ENCODE measurements at regions not wholly inside any gene's neighbourhood (a gene's known extent, or its start where the extent isn't known, plus 50 kb on each side); places are given as distances from the start of the nearest gene placed in this dataset.

DNA sequence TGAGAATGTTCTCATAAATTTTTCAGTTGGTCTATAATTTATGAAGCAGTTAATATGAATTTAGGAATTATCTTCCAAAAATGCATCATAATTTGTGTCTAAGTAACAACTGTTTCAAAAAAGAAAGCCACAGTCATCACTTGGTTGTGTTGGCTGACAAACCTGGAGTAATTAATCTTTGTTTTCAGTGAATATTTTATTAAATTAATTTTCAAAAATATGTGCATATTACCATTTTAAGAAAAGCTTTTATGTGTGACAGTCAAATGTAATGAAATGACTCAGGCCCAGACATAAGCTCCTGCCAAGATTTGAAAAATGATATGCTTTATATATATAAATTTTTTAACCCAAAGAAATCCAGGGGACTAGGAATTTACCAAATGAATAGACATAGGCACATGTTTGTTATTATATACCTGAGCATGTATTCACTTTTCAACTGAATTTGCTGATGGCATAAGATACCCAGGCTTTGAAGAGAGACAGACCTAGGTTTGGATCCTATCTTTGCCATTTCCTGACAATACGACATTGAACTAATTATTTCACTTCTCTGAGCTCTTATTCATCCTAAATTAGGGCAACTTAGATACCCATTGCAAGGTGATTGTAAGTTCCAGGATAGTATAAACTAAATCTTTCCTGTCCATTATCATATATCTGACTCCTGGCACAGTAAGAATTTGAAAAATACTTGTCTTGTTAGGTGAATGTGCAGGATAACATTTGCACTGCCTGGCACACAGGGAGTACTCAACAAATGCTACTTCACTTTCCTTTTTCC is 729.5 kb upstream of the ADGRL2 start:
- in situ Hi-C loops (cut with HindIII; ENCODE audit: low pct_ligation_motif_present, low pct_unique_long_range_greater_than_20kb, low sequenced_read_pairs): no loop called here
- DNase-seq: no peak

DNA sequence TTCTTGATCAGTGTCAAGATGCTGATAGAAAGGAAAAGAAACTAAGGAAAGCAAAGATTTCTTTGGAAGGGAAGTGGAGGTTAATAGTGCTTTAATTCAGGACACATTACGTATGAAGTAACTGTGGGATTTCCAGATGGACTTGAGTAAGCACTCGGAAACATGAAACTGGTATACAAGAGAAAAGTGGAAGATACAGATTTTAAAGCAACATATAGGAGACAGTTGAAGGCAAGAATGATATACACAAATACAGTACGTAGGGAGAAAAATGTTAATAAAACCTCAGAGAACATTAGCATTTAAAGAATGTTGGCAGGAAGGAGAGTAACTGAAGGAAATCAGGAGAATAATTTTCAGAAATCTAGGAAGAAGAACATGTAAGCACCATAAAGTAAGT is 730.9 kb upstream of the ADGRL2 start:
- in situ Hi-C loops (cut with HindIII; ENCODE audit: low pct_ligation_motif_present, low pct_unique_long_range_greater_than_20kb, low sequenced_read_pairs): no loop called here
- no peak for DNase-seq

DNA sequence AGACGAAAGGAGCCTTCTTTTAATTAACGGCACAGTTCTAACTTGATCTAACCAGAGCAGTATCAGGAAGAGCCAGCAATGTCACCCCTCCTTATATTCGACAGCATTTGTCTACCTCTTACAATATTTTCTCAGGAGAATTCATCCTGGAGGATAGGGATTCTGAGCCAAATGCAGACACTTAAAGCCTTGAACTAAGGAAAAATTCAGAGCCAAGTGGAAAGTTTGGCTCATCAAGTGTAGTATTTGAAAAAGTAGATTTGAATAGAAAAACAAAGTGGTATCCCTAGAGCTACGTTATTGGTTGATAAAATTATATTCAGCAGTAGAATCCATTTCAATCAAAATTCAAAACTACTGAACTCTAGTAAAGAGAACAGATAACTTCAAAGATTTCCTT is 732.0 kb upstream of the ADGRL2 start:
- DNase-seq: no peak
- in situ Hi-C loops (cut with HindIII; ENCODE audit: low pct_ligation_motif_present, low pct_unique_long_range_greater_than_20kb, low sequenced_read_pairs): no loop called here

DNA sequence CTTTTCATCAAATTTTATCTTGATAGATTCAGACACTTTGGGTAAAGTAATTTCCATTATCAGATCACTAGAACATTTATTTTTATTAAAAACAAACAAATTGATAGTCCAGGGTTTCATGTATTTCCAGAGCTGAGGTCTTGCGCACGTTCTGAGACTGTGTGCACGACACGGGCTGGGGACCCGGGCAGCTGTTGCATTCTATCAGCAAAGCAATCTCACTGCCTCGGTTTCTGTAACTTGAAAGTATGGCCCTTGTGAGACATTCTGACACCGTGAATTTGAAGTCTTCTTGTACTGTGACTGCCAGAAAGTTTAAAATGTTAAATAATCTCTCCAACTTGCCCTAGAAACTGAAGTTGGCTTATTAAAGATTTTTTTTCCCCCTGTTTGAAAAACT is 746.9 kb upstream of the ADGRL2 start:
- DNase-seq: no peak
- in situ Hi-C loops (cut with HindIII; ENCODE audit: low pct_ligation_motif_present, low pct_unique_long_range_greater_than_20kb, low sequenced_read_pairs): no loop called here

DNA sequence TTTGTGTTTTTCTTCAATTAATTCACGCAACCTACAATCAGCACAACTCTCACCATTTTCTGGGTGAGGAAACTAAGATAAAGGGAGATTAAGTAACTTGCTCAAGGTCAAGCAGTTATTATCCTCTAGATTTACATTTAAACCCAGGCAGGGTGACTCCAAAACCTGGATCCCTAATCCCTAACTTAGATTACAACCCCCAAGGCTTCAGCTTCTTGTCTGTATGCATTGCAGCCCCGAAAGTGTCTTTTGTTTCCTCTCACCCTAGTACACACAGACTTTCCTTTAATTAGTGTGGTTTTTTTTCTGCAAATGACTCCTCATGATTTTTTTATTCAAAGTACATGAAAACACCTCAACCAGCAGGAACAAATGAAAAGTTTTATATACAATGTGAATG is 748.6 kb upstream of the ADGRL2 start:
- in situ Hi-C loops (cut with HindIII; ENCODE audit: low pct_ligation_motif_present, low pct_unique_long_range_greater_than_20kb, low sequenced_read_pairs): no loop called here
- DNase-seq: no peak

DNA sequence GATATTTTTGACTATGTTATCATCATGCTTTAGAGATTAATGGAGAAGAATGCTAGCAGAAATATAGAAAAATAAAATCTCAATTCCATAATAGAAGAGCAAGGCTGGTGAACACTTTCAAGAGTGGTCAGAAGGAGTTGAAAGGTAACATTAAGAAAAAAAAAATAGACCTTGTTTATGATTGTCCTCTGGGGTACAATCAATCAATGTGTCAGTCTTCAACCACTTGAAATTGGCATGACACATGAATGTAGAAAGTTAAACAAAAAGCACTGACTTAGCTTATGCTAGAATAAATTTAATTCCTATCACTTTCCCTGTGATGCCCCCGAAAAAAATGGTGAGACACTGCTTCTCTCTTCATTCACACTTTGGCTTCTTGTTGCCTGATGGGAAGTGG is 750.3 kb upstream of the ADGRL2 start:
- no peak for DNase-seq
- in situ Hi-C loops (cut with HindIII; ENCODE audit: low pct_ligation_motif_present, low pct_unique_long_range_greater_than_20kb, low sequenced_read_pairs): no loop called here

DNA sequence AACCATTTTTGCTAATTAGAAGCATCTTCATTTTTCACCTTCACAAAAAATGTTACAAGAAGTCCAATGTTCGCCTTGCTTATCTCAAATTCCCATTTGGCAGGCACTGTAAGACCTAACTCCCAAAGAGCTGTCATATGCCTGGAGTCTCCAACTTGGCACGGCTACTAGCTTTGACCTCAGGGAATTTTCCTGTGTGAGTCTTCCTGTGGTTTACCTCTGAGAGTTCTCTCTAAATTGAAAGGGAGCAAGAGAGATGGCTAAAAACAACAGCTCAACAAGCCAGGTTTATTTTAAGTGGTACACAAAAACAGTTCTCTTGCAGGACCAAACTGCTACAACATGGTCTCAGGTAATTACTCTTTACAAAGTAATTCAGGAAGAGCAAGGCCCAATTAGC is 756.0 kb upstream of the ADGRL2 start:
- no peak for DNase-seq
- in situ Hi-C loops (cut with HindIII; ENCODE audit: low pct_ligation_motif_present, low pct_unique_long_range_greater_than_20kb, low sequenced_read_pairs): no loop called here

DNA sequence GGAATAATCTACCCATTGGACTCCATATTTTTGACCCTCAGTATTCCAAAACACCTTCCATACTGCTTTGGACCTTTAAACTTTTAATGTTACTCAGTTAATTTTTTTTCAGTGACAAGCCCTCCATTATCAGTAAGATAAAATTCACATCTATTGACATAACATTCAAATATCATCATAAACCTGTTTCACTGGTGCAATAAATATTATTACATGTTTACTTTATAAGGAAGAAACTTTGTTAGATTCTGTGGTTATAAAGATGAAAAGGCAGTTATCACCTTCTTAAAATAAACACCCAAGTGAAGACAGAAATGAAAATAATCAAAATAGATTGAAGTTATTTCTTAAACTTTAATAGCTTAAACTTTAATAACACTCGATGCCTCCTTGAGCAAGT is 758.5 kb upstream of the ADGRL2 start:
- no peak for DNase-seq
- in situ Hi-C loops (cut with HindIII; ENCODE audit: low pct_ligation_motif_present, low pct_unique_long_range_greater_than_20kb, low sequenced_read_pairs): no loop called here

DNA sequence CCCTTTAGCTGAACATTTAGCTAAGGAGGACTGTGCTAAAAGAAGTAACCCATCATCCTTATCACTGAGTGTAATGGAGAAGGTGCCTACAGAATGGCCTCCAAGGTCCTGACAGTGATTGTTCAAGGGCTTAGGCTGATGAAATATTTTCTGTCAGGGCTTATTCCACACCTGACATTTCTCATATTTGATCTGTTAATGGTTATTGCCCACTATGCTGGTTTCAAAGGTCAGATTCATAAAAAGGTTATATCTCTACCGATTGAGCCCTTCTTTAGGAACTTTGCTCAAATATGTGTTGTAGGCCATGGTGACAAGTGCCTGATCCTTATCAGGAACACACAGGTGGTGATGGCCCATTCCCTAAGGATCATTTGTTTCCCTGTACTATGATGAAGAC is 766.4 kb upstream of the ADGRL2 start:
- no peak for DNase-seq
- in situ Hi-C loops (cut with HindIII; ENCODE audit: low pct_ligation_motif_present, low pct_unique_long_range_greater_than_20kb, low sequenced_read_pairs): no loop called here

DNA sequence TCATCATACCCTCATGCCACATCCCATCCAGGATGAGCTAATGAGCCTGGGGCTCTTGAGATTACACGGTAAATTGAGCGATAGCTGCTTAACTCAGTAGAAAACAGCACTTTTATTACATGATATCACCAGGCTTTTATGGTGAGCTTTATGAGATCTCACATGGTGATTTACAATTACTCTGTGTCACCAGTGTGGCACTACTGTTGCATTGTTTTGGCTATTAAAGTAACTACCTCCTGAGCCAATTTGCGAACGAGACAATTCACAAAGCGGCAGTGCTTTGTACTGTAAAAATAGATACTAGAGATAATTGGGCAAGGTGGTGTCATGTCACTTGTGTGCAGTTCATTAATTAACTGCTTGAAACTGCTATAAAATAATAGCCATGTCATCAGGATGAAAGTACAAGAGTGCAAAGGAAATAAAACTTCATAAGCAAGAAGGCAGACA is 767.7 kb upstream of the ADGRL2 start:
- no peak for DNase-seq
- in situ Hi-C loops (cut with HindIII; ENCODE audit: low pct_ligation_motif_present, low pct_unique_long_range_greater_than_20kb, low sequenced_read_pairs): no loop called here

DNA sequence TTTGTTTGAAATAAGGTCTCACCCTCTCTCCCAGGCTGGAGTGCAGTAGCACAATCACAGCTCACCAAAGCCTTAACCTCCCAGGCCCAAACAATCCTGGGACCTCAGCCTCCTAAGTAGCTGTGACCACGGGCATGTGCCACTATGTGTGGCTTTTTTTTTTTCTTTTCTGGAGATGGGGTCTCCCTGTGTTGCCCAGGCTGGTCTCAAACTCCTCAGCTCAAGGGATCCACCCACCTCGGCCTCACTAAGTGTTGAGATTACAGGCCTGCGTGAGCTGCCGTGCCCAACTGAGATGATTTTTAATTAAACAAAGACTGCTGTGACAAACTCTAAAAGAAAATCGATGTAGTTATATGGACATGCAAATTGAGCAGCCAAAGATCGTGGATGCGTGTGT is 768.4 kb upstream of the ADGRL2 start:
- DNase-seq: no peak
- in situ Hi-C loops (cut with HindIII; ENCODE audit: low pct_ligation_motif_present, low pct_unique_long_range_greater_than_20kb, low sequenced_read_pairs): no loop called here

DNA sequence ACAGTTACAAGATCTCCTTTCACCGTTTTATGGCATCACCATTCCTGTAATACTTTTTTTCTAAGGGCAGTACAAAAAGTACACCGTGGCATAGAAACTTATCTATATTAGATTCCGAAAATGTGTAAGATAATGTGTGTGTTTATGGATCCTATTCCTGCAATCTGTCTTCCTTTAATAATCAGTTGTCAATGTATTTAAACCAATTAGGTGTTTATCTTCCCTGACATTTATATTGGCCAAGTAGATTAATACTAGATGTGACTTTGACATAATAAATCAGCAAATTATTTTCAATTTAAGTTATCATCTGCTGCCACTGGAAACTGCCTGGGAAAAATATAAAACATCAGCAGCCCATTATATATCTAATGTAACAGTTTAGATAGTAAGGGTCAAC is 770.3 kb upstream of the ADGRL2 start:
- in situ Hi-C loops (cut with HindIII; ENCODE audit: low pct_ligation_motif_present, low pct_unique_long_range_greater_than_20kb, low sequenced_read_pairs): no loop called here
- no peak for DNase-seq

DNA sequence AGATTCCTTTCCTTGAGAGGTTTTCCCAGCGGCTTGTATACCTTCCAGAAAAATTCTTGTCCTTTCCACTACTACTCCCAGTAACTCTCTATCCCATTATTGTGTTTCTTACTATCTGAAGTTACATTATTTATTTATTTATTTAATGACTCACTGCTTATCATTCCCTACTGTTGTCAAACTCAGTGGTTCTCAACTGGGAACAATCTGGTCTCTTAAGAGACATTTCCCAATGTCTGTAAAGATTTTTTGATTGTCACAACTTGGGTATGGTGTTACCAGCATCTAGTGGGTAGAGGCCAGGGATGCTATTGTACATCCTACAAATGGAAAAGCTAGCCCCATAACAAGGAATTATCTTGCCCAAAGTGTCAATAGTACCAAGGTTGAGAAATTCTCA is 771.5 kb upstream of the ADGRL2 start:
- in situ Hi-C loops (cut with HindIII; ENCODE audit: low pct_ligation_motif_present, low pct_unique_long_range_greater_than_20kb, low sequenced_read_pairs): no loop called here

DNA sequence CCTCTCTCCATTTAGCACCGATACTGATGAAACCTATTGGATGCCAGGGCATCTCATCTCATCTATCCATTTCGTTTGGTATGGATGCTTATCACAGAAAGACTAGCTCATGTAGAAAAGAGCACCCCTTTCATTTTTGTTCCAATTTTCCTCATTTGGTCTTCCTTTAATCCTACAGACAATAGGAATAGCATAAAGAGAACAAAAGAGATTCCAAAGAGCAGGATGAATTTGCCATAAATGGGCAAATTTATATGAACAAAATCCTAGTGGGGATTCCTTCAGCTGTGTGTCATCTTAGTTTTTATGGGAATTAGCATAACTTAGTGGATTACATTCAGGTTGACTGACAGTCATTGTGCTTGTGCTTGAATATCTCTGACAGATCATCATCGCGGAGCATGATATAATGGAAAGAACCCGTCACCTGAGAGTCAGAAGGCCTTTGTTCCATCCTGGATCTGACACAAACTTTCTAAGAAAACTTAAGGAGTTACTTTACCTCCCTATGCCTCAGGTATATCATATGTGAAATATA is 777.5 kb upstream of the ADGRL2 start:
- in situ Hi-C loops (cut with HindIII; ENCODE audit: low pct_ligation_motif_present, low pct_unique_long_range_greater_than_20kb, low sequenced_read_pairs): no loop called here
- DNase-seq: no peak

More for the DNA sequence above, 771.5 kb upstream of the ADGRL2 start:
- no peak for DNase-seq

DNA sequence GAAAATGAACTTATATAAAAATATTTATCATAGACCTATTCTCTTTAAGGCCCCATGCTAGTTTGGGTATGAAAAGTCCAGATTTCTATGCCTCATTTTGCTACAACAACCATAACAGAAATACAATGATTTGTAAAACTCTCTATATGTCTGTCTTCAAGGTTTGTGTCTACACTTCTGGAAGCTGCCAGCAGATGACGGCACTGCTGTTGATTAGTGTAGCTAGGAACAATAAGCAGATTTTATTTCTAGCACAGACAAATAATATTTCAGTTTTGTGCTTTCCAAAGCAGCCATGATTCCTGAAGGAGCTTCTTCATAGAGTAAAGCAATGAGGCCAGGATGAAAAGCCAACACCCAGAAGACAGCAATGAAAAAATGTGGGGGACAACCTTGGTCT is 779.6 kb upstream of the ADGRL2 start:
- no peak for DNase-seq
- in situ Hi-C loops (cut with HindIII; ENCODE audit: low pct_ligation_motif_present, low pct_unique_long_range_greater_than_20kb, low sequenced_read_pairs): no loop called here

DNA sequence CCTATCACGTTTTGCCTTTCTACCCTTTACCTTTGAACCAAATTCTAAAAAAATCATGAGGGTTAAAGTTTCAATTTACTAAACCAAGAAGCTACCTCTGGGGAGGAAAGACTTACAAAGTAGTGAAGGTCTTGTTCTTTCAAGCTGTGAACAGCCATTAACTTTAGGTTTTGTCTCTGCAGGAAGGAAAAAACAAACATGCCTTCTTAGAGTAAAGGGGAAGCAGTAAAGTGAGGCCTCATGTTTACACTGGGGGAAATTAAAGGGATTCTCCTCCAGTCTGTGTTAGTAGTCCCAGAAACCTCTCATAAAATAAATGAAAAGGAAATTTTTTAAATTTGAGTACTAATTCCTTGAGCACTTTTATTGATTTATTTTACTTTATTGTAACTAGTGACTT is 780.2 kb upstream of the ADGRL2 start:
- DNase-seq: no peak
- in situ Hi-C loops (cut with HindIII; ENCODE audit: low pct_ligation_motif_present, low pct_unique_long_range_greater_than_20kb, low sequenced_read_pairs): no loop called here

DNA sequence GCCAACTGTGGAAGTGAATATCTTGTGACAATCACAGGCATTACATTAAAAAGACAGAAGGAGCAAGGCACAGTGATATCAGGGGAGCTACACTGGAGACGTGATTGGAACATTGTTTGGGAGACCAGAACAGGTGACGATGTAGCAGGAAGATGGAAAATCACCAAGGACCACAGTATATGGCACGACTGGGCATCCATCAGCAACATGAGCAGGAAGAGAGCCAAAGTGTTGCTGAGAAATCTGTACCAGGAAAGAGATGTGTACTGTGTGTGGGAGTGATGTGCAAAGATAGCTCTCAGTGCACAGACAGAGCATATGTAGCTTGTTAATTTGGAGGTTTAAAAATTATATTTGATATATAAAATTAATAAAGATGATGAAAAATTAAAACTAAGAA is 790.6 kb upstream of the ADGRL2 start:
- in situ Hi-C loops (cut with HindIII; ENCODE audit: low pct_ligation_motif_present, low pct_unique_long_range_greater_than_20kb, low sequenced_read_pairs): no loop called here
- DNase-seq: no peak

DNA sequence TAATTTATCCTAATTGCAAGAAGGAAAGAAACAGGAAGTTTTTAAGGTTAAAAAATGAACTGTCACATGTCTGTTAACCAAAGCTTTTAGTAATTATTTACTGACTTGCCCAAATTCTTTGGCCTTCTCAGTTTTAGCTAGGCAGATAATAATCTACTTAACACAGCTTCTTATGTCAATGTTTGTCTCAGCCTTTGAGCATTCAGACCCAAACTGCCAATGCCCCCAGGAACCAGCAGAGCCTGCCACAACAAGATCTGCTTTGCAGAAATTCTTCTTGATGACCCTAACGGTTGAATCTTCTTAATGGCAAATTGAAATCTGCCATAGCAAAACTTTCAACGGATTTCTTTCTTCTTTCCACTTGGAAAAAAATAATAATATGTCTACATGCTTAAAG is 792.4 kb upstream of the ADGRL2 start:
- in situ Hi-C loops (cut with HindIII; ENCODE audit: low pct_ligation_motif_present, low pct_unique_long_range_greater_than_20kb, low sequenced_read_pairs): no loop called here
- no peak for DNase-seq

DNA sequence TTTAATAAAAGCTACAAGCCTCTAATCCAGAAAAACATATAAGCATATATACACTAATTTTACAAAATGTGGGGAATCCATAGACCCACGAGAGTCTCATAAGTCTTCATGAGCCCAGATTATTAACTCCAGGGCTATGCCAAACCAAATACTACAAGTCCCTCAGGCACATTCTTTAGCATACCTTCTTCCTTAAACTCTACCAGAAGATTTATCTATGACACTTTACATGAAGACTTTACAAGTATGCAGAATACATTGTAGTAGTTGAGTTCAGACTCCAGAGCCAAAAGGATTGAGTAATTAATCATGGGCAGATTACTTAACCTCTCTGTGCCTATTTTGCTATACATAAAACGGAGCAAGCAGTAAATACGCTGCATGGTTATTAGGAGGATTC is 793.7 kb upstream of the ADGRL2 start:
- in situ Hi-C loops (cut with HindIII; ENCODE audit: low pct_ligation_motif_present, low pct_unique_long_range_greater_than_20kb, low sequenced_read_pairs): no loop called here
- no peak for DNase-seq

DNA sequence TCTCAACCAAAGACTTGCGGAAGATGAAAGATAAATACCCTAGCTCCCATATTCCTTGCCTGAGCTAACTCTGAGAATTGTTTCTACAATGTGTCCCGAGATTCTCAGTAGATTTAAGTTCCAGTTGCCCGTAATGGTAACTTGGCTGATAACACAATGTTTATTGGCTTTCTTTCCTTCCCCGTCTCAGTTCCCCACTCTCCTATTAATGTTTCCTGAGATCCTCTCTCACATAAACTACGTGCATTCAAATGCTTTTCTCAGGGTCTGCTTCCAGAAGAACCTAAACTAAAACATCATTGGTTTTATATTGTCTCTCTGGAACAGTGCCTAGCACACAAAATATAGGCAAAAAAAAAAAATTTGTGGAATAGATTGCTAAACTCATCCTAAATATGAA is 794.2 kb upstream of the ADGRL2 start:
- in situ Hi-C loops (cut with HindIII; ENCODE audit: low pct_ligation_motif_present, low pct_unique_long_range_greater_than_20kb, low sequenced_read_pairs): no loop called here
- DNase-seq: no peak

DNA sequence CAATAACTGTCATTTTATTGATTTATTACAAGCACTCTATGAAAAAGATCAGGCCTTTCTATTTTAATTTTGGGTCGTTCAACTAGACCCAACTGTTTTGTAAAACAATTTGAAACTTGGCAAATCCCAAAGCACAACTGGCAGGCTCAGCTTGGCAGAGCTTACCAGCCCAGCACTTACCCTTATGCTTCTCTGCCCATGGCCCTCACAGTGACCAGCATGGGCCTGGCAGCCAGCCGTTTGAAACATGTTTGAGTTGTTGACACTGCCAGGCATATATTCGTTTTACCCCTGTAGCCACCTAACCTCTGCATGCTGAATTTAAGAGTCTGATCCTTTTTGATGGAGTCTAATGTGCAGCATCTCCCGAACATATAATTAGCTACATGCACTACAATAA is 796.7 kb upstream of the ADGRL2 start:
- in situ Hi-C loops (cut with HindIII; ENCODE audit: low pct_ligation_motif_present, low pct_unique_long_range_greater_than_20kb, low sequenced_read_pairs): no loop called here
- DNase-seq: no peak
